ENCODE measurements at regions not wholly inside any gene's neighbourhood (a gene's known extent, or its start where the extent isn't known, plus 50 kb on each side); places are given as distances from the start of the nearest gene placed in this dataset.

DNA sequence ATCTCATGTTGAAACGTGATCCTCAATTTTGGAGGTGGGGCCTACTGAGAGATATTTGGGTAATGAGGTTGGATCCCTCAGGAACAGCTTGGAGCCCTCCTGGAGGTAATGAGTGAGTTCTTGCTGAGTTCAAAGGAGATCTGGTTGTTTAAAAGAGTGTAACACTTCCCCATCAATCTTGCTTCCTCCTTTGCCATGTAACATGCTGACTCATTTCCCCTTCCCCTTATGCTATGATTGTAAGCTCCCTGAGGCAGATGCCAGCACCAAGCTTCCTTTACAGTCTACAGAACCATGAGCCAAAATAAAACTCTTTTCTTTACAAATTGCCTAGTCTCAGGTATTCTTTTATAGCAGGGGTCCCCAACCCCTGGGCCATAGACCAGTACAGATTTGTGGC lies 352.3 kb downstream of the SLCO4C1 start:
- no peaks in the 10 kb centered on the region for H3K27me3 ChIP-seq (ENCODE audit: control insufficient read depth in 5 of 5, insufficient read depth in 4 of 5, low read length in 5 of 5)
- no peak overlapping the region for H3K4me3 ChIP-seq (ENCODE audit: low read depth in 1 of 5, low read length in 5 of 5)
- no peak overlapping the region for H3K27ac ChIP-seq (ENCODE audit: low read depth, low read length)
- no peaks in the 10 kb centered on the region for H3K9me3 ChIP-seq (ENCODE audit: control insufficient read depth in 5 of 5, low read length in 5 of 5)
- no peaks in the 10 kb centered on the region for H3K36me3 ChIP-seq (ENCODE audit: control insufficient read depth in 5 of 5, insufficient read depth in 5 of 5, low read length in 5 of 5)
- H3K4me1 ChIP-seq (ENCODE audit: control insufficient read depth in 5 of 5, insufficient read depth in 5 of 5, low read length in 5 of 5), result no peaks in the 10 kb centered on the region
- no peak overlapping the region for H3K9ac ChIP-seq (ENCODE audit: low read length in 5 of 5)

DNA sequence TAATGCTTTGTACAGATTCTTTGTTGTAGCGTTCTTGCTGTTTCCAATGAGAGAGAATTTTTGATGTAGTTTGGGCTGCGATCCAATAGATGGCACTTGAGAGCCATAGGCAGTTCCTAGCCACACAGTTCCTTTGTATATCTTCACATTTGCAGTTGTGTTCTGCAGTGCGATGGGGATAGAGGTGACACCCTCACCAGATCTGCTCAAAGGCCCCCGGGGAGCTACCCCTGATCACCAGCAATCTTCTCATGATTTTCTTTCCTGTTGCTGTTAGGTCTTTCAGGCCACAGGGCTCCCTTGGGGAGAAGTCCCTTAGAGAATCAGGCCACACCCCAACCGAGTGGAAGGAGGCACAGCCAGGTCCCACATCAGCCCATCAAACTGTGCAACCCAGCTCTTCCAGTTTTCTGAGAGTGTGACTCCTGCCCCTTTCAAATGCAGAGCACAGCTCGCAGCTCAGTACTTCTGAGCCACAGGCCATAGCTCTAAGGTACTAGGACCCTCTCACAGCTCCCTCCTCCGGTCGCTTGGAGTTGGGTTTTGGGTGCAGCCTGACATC lies 353.7 kb downstream of the SLCO4C1 start:
- Histone ChIP-seq H3K27ac (ENCODE audit: low read depth, low read length) (no peak overlapping the region), H3K27me3 (ENCODE audit: control insufficient read depth in 5 of 5, insufficient read depth in 4 of 5, low read length in 5 of 5) (no peaks in the 10 kb centered on the region), H3K36me3 (ENCODE audit: control insufficient read depth in 5 of 5, insufficient read depth in 5 of 5, low read length in 5 of 5) (no peaks in the 10 kb centered on the region), H3K9ac (ENCODE audit: low read length in 5 of 5) (no peak overlapping the region), H3K4me3 (ENCODE audit: low read depth in 1 of 5, low read length in 5 of 5) (no peak overlapping the region), H3K9me3 (ENCODE audit: control insufficient read depth in 5 of 5, low read length in 5 of 5) (no peaks in the 10 kb centered on the region), H3K4me1 (ENCODE audit: control insufficient read depth in 5 of 5, insufficient read depth in 5 of 5, low read length in 5 of 5) (no peaks in the 10 kb centered on the region)

DNA sequence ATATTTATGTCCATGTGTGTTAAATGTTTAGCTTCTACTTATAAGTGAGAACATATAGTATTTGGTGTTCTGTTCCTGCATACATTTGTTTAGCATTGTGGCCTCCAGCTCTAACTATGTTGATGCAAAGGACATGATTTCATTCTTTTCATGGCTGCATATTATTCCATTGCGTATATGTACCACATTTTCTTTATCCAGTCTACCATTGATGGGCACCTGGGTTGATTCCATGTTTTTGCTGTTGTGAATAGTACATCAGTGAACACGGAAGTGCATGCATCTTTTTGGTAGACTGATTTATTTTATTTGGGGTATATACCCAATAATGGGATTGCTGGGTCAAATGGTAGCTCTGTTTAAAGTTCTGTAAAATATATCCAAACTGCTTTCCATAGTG lies 359.0 kb downstream of the SLCO4C1 start:
- H3K27ac ChIP-seq (ENCODE audit: low read depth, low read length), result no peak overlapping the region
- H3K9ac ChIP-seq (ENCODE audit: low read length in 5 of 5), result no peak overlapping the region
- no peaks in the 10 kb centered on the region for H3K27me3 ChIP-seq (ENCODE audit: control insufficient read depth in 5 of 5, insufficient read depth in 4 of 5, low read length in 5 of 5)
- no peak overlapping the region for H3K4me3 ChIP-seq (ENCODE audit: low read depth in 1 of 5, low read length in 5 of 5)
- H3K36me3 ChIP-seq (ENCODE audit: control insufficient read depth in 5 of 5, insufficient read depth in 5 of 5, low read length in 5 of 5), result no peaks in the 10 kb centered on the region
- no peaks in the 10 kb centered on the region for H3K9me3 ChIP-seq (ENCODE audit: control insufficient read depth in 5 of 5, low read length in 5 of 5)
- H3K4me1 ChIP-seq (ENCODE audit: control insufficient read depth in 5 of 5, insufficient read depth in 5 of 5, low read length in 5 of 5), result no peaks in the 10 kb centered on the region

DNA sequence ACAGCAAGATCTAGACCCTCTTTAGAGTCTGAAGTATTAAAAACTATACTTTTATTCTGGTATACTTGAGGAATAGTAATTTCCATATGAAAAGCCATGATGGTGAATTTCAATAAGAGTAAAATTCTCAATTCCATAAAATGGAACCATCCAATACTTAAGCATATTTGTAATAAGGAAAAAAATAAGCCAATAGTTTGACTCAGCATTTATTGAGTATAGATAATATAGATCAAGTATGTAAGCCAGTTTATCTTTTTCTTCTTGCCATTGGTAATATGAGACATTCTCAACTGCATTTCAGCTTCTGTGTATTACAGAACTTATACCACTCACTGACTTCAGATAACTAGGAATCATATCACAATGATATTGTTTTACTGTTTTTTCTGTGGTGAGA lies 361.0 kb downstream of the SLCO4C1 start:
- Histone ChIP-seq H3K4me3 (ENCODE audit: low read depth in 1 of 5, low read length in 5 of 5) (no peak overlapping the region), H3K27ac (ENCODE audit: low read depth, low read length) (no peak overlapping the region), H3K9me3 (ENCODE audit: control insufficient read depth in 5 of 5, low read length in 5 of 5) (no peaks in the 10 kb centered on the region), H3K27me3 (ENCODE audit: control insufficient read depth in 5 of 5, insufficient read depth in 4 of 5, low read length in 5 of 5) (no peaks in the 10 kb centered on the region), H3K36me3 (ENCODE audit: control insufficient read depth in 5 of 5, insufficient read depth in 5 of 5, low read length in 5 of 5) (no peaks in the 10 kb centered on the region), H3K9ac (ENCODE audit: low read length in 5 of 5) (no peak overlapping the region), H3K4me1 (ENCODE audit: control insufficient read depth in 5 of 5, insufficient read depth in 5 of 5, low read length in 5 of 5) (no peaks in the 10 kb centered on the region)

DNA sequence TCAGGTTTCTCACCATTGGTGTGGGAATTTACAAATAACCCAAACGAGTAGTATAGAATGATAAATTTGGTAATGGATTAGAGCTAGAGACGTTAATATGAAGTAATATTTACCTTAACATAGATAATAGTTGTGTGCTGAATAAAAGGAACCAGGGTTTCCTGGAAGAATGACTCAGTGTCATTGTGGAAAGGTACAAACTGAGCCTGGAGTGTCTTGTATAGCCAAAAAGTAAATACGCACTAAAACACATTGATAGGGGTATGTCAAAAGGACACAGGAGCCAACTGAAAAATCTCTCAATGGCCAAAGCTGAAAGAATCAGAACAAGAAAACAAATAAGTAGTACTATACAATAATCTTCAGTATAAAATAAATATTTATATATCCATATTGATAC lies 363.5 kb downstream of the SLCO4C1 start:
- no peak overlapping the region for H3K27ac ChIP-seq (ENCODE audit: low read depth, low read length)
- H3K36me3 ChIP-seq (ENCODE audit: control insufficient read depth in 5 of 5, insufficient read depth in 5 of 5, low read length in 5 of 5), result no peaks in the 10 kb centered on the region
- no peak overlapping the region for H3K4me3 ChIP-seq (ENCODE audit: low read depth in 1 of 5, low read length in 5 of 5)
- H3K9me3 ChIP-seq (ENCODE audit: control insufficient read depth in 5 of 5, low read length in 5 of 5), result no peaks in the 10 kb centered on the region
- no peaks in the 10 kb centered on the region for H3K4me1 ChIP-seq (ENCODE audit: control insufficient read depth in 5 of 5, insufficient read depth in 5 of 5, low read length in 5 of 5)
- no peaks in the 10 kb centered on the region for H3K27me3 ChIP-seq (ENCODE audit: control insufficient read depth in 5 of 5, insufficient read depth in 4 of 5, low read length in 5 of 5)
- H3K9ac ChIP-seq (ENCODE audit: low read length in 5 of 5), result no peak overlapping the region

DNA sequence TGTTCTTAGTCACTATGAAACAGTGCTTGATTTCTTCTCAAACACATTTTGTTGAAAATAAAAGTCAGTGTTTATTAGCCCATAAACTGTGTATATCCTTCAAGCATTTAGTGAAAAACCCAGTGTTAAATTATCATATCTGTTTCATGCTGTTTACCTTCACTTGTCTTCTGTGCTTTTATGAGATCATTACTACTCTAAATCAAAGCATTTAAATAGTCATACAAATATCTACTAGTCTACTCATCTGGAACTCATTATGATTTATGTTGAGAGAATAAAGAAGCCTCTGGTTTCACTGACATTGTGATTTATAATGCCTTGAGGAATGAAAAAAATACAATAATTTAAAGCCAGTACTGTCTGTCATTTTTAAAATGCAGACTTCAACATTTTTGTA lies 366.5 kb downstream of the SLCO4C1 start:
- H3K9ac ChIP-seq (ENCODE audit: low read length in 5 of 5), result no peak overlapping the region
- H3K36me3 ChIP-seq (ENCODE audit: control insufficient read depth in 5 of 5, insufficient read depth in 5 of 5, low read length in 5 of 5), result no peaks in the 10 kb centered on the region
- H3K27me3 ChIP-seq (ENCODE audit: control insufficient read depth in 5 of 5, insufficient read depth in 4 of 5, low read length in 5 of 5), result no peaks in the 10 kb centered on the region
- no peak overlapping the region for H3K4me3 ChIP-seq (ENCODE audit: low read depth in 1 of 5, low read length in 5 of 5)
- H3K4me1 ChIP-seq (ENCODE audit: control insufficient read depth in 5 of 5, insufficient read depth in 5 of 5, low read length in 5 of 5), result no peaks in the 10 kb centered on the region
- H3K27ac ChIP-seq (ENCODE audit: low read depth, low read length), result no peak overlapping the region
- H3K9me3 ChIP-seq (ENCODE audit: control insufficient read depth in 5 of 5, low read length in 5 of 5), result peaks cover 0 to 3% (median 0%) of the 10 kb centered on the region in 5 donors

DNA sequence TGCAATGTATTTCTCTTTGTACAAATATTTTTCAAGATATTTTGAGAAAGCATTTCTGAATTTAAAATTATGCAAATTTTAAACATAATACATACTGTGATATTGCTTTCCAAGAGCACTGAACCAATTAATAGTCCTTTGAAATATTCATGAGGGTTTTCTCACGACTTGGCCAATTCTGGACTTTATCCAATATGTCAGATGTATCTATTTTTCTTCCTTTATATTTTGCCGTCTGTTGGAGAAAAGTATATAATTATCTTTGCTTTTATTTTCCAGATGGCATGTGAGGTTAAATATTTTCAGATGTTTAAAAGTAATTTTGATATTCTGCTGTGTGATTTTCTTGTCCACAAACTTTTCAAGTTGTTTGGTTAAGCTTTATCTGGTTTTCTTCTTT lies 378.9 kb downstream of the SLCO4C1 start:
- no peak overlapping the region for H3K4me3 ChIP-seq (ENCODE audit: low read depth in 1 of 5, low read length in 5 of 5)
- H3K36me3 ChIP-seq (ENCODE audit: control insufficient read depth in 5 of 5, insufficient read depth in 5 of 5, low read length in 5 of 5), result no peaks in the 10 kb centered on the region
- no peaks in the 10 kb centered on the region for H3K9me3 ChIP-seq (ENCODE audit: control insufficient read depth in 5 of 5, low read length in 5 of 5)
- H3K27ac ChIP-seq (ENCODE audit: low read depth, low read length), result no peak overlapping the region
- no peaks in the 10 kb centered on the region for H3K27me3 ChIP-seq (ENCODE audit: control insufficient read depth in 5 of 5, insufficient read depth in 4 of 5, low read length in 5 of 5)
- H3K9ac ChIP-seq (ENCODE audit: low read length in 5 of 5), result no peak overlapping the region
- H3K4me1 ChIP-seq (ENCODE audit: control insufficient read depth in 5 of 5, insufficient read depth in 5 of 5, low read length in 5 of 5), result no peaks in the 10 kb centered on the region

DNA sequence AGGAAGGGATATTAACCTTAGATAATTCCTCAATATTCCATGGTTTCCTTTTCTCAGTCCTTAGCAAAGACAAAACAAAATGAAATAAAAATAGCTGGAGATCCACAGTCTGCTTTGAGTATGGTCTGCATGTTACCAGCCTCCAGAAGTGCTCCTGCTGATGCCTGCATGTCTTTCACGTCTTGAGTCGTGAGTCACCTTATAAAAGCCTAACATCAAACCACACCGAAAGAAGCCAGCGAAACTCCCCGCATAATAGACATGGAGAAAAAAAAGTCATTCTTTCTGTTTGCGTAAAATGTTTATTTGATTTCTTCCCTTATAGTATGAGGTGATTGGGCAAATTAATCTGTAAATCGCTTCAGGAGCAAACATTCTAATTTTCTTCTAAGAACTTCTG lies 380.5 kb downstream of the SLCO4C1 start:
- H3K9ac ChIP-seq (ENCODE audit: low read length in 5 of 5), result no peak overlapping the region
- H3K9me3 ChIP-seq (ENCODE audit: control insufficient read depth in 5 of 5, low read length in 5 of 5), result no peaks in the 10 kb centered on the region
- no peak overlapping the region for H3K27ac ChIP-seq (ENCODE audit: low read depth, low read length)
- no peaks in the 10 kb centered on the region for H3K36me3 ChIP-seq (ENCODE audit: control insufficient read depth in 5 of 5, insufficient read depth in 5 of 5, low read length in 5 of 5)
- no peaks in the 10 kb centered on the region for H3K4me1 ChIP-seq (ENCODE audit: control insufficient read depth in 5 of 5, insufficient read depth in 5 of 5, low read length in 5 of 5)
- H3K27me3 ChIP-seq (ENCODE audit: control insufficient read depth in 5 of 5, insufficient read depth in 4 of 5, low read length in 5 of 5), result no peaks in the 10 kb centered on the region
- H3K4me3 ChIP-seq (ENCODE audit: low read depth in 1 of 5, low read length in 5 of 5), result no peak overlapping the region

DNA sequence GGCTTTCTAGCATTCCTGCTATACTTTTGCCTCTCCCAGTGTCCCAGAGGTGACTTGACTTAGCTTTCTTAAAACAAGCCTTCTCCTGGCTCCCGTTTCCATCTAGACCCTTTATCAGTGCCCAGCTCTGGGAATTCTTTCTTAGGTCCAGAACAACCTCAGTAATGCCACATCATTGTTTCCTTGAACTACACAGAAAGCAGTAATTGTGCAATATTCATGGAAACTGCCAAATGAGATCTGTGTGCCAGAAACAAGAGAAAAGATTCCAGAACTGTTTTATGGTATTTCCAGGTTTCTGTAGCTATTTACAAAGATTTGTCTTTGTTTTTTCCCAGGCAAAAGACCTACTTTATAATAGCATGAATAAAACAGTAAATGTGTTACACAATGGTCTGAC lies 391.3 kb downstream of the SLCO4C1 start:
- Histone ChIP-seq H3K9ac (ENCODE audit: low read length in 5 of 5) (no peak overlapping the region), H3K36me3 (ENCODE audit: control insufficient read depth in 5 of 5, insufficient read depth in 5 of 5, low read length in 5 of 5) (no peaks in the 10 kb centered on the region), H3K27ac (ENCODE audit: low read depth, low read length) (no peak overlapping the region), H3K9me3 (ENCODE audit: control insufficient read depth in 5 of 5, low read length in 5 of 5) (no peaks in the 10 kb centered on the region), H3K27me3 (ENCODE audit: control insufficient read depth in 5 of 5, insufficient read depth in 4 of 5, low read length in 5 of 5) (no peaks in the 10 kb centered on the region), H3K4me3 (ENCODE audit: low read depth in 1 of 5, low read length in 5 of 5) (no peak overlapping the region), H3K4me1 (ENCODE audit: control insufficient read depth in 5 of 5, insufficient read depth in 5 of 5, low read length in 5 of 5) (peaks cover 0 to 6% (median 0%) of the 10 kb centered on the region in 5 donors)

DNA sequence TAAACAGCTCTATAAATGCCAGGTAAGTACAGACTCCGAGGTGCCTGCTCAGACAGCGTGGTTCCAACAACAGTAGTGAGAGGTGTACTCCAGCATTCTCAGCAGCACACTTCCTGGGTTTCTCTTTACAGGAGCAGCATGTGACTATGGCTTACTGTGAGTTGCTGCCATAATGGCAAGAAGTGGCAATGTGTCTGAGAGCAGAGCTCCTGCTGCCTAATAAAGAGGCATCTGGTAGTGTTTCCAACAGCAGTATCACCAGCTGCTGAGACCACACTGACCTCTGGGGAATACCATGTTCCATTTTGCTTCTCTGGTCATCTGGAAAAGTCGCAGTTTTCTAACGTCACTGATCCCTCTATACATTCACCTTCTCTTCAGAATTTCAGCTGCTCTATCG lies 398.2 kb downstream of the SLCO4C1 start:
- H3K9me3 ChIP-seq (ENCODE audit: control insufficient read depth in 5 of 5, low read length in 5 of 5), result no peaks in the 10 kb centered on the region
- no peaks in the 10 kb centered on the region for H3K27me3 ChIP-seq (ENCODE audit: control insufficient read depth in 5 of 5, insufficient read depth in 4 of 5, low read length in 5 of 5)
- no peak overlapping the region for H3K27ac ChIP-seq (ENCODE audit: low read depth, low read length)
- no peak overlapping the region for H3K4me3 ChIP-seq (ENCODE audit: low read depth in 1 of 5, low read length in 5 of 5)
- no peaks in the 10 kb centered on the region for H3K36me3 ChIP-seq (ENCODE audit: control insufficient read depth in 5 of 5, insufficient read depth in 5 of 5, low read length in 5 of 5)
- H3K4me1 ChIP-seq (ENCODE audit: control insufficient read depth in 5 of 5, insufficient read depth in 5 of 5, low read length in 5 of 5), result no peaks in the 10 kb centered on the region
- H3K9ac ChIP-seq (ENCODE audit: low read length in 5 of 5), result no peak overlapping the region

DNA sequence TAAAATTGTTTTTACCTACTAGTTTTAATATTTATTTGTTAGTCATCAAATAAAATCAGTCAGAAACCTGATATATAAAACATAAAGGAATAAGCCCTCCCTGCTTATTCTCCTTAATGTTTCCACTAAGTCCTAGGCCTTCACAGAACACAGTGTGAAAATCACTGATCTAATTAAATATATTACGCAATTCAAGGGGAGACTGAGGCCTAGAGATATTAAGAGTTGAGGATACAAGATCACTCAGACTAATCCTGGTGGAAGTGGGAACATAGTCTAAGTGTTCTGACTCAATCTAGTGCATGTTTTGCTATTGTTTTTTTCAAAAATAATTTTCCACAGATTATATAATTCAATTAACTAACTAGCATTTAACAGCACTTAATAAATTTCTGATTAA lies 401.1 kb downstream of the SLCO4C1 start:
- Histone ChIP-seq H3K9me3 (ENCODE audit: control insufficient read depth in 5 of 5, low read length in 5 of 5) (no peaks in the 10 kb centered on the region), H3K27ac (ENCODE audit: low read depth, low read length) (no peak overlapping the region), H3K9ac (ENCODE audit: low read length in 5 of 5) (no peak overlapping the region), H3K27me3 (ENCODE audit: control insufficient read depth in 5 of 5, insufficient read depth in 4 of 5, low read length in 5 of 5) (no peaks in the 10 kb centered on the region), H3K36me3 (ENCODE audit: control insufficient read depth in 5 of 5, insufficient read depth in 5 of 5, low read length in 5 of 5) (no peaks in the 10 kb centered on the region), H3K4me1 (ENCODE audit: control insufficient read depth in 5 of 5, insufficient read depth in 5 of 5, low read length in 5 of 5) (no peaks in the 10 kb centered on the region), H3K4me3 (ENCODE audit: low read depth in 1 of 5, low read length in 5 of 5) (no peak overlapping the region)
